Left cardiac atrium (tissue), 4 donors: ENCODE measurements at regions not wholly inside any gene's neighbourhood (a gene's known extent, or its start where the extent isn't known, plus 50 kb on each side); places are given as distances from the start of the nearest gene placed in this dataset.

Experiments used
- ATAC-seq, 2 donors: fragments of 200-7000 bp; cut with Tn5 transposase; one replicate each; pipeline ENCODE4 v1.9.1; 2020; ENCODE audit warnings: mild to moderate bottlenecking in 2 of 2, moderate library complexity in 2 of 2
- DNase-seq: peaks from one replicate; pipeline ENCODE4 v3.0.0-alpha.2; 2020
- intact Hi-C, 2 donors: fragments of 100-400 bp; cut with DNase I; formaldehyde crosslinking; loops; one replicate each; pipeline versions ENCODE4 v1.14.1 to v1.15.1; 2022 to 2023
- donor health status: DM: no; HTN: yes; CAD: no.
- donor health status: DM: no; HTN: yes; CAD: no; lungs with severe emphysema.
- donor health status: DM: yes; HTN: yes; CAD: no.
- donor health status: Dilated cardiomyopathy.

GRCh38 chr12:107955966-107956643, 173.0 kb upstream of the WSCD2 start:
- ATAC-seq: no peak
- intact Hi-C loops: no loop called here

DNA sequence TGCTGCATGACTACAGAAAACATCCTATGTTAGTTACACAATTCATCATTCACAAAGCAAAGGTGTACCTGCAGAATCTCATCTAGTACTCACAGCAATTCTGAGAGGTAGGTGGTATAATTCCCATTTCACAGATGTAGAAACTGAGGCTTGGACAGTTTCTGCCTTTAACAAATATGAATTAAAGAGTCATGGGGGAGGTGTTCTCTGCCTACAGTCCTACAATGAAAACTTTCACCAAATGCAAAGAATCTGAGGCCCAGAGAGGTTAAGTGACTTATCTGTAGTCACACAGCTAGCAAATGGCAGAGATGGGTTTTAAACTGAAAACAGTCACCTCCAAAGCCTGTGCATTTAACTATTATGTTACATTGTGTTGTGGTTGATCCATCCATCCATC, 171.6 kb upstream of the WSCD2 start:
- DNase-seq (no peak), ATAC-seq (no peak)
- intact Hi-C loops: no loop called here

More at GRCh38 chr12:107955966-107956643, 173.0 kb upstream of the WSCD2 start:
- no peak for DNase-seq

- intact Hi-C loops: no loop called here
- no peak for DNase-seq
Observed at GRCh38 chr12:107963635-107964034, 165.5 kb upstream of the WSCD2 start.

GRCh38 chr12:107967170-107967569, 161.9 kb upstream of the WSCD2 start:
- DNase-seq: no peak
- no peak for ATAC-seq
- intact Hi-C loops: no loop called here

More at GRCh38 chr12:107963635-107964034, 165.5 kb upstream of the WSCD2 start:
- ATAC-seq: no peak

DNA sequence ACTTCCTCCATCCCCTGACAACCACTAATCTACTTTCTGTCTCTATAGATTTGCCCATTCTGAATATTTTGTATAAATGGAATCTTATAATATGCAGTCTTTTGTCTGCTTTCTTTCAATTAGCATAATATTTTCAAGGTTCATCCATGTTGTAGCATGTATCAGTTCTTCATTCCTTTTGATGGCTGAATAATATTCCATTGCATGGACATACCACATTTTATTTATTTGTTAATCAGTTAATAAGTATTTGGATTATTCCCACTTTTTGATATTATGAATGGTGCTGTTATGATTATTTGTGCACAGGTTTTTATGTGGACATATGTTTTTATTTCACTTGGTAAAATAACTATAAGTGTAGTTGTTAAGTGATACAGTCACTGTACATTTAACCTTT, 155.1 kb upstream of the WSCD2 start:
- DNase-seq (no peak), ATAC-seq (no peak)
- intact Hi-C loops: no loop called here

GRCh38 chr12:107976331-107976730, 152.8 kb upstream of the WSCD2 start:
- ATAC-seq (no peak), DNase-seq (no peak)
- intact Hi-C loops: no loop called here

GRCh38 chr12:107978201-107978600, 150.9 kb upstream of the WSCD2 start:
- intact Hi-C loops: no loop called here

GRCh38 chr12:107978641-107979040, 150.4 kb upstream of the WSCD2 start:
- intact Hi-C loops: no loop called here
- ATAC-seq: no peak
- no peak for DNase-seq

More at GRCh38 chr12:107978201-107978600, 150.9 kb upstream of the WSCD2 start:
- ATAC-seq (no peak), DNase-seq (no peak)

- intact Hi-C loops: no loop called here
- DNase-seq (no peak), ATAC-seq (no peak)
Observed at GRCh38 chr12:107983756-107984472, 145.2 kb upstream of the WSCD2 start.

DNA sequence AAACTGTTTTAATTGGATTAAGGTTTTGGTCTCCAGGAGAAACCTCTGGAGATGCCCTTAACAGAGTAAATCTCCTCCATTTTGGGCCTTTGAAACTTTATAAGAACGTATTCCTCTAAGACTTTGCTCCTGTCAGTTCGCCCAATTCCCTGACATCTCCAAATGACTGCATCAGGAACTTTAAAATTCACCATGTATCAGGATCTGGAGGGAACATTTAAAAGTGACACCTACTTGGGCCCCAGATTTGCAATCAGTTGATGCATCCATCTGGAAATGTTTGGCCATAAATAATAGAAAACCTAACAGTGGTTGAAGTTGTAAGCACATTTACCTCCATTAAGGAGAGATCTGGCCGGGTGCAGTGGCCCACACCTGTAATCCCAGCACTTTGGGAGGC, 144.1 kb upstream of the WSCD2 start:
- ATAC-seq (no peak), DNase-seq (no peak)
- intact Hi-C loops: loop anchor here in 1 of 2 donors (5.0 kb wide), 1 partner anchor 527 kb away; no protein-coding TSS in a partner anchor

DNA sequence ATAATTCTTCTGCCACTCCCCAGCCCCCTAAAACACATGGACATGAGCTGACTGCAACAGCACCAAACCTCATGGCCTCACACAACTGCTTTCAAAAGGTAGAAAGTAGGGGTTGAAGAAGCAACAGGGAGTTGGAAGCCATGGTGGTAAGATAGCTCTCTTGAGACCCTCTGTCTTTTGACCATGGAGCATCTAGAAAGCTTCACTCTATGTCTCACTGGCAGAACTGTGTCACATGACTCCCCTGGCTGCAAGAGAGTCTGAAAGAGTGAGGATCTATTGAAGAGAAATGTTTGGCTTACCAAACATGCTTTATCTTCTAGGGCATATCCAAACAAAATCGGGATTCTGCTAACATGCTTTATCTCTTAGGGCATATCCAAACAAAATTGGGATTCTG, 142.9 kb upstream of the WSCD2 start:
- intact Hi-C loops: loop anchor here in 1 of 2 donors (5.0 kb wide), 1 partner anchor 526 kb away; no protein-coding TSS in a partner anchor
- ATAC-seq: no peak
- no peak for DNase-seq

DNA sequence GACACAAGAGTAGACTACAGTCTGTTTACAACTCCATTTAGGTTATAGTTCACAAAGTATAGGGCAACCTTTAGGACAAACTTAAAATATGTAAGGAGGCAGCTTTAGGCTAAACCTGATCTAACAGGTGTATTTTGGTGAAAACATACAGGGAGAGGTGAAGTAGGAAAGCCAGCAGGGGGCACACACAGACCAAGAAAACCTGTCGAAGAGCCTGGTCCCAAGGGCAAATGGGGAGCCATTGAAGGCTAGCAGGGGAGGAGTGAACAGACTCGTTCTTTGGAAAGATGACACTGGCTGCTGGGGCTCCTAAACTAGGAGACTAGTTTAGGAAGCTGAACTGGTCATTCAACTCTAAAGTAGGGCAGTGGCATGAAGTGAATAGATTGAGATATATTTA, 138.8 kb upstream of the WSCD2 start:
- intact Hi-C loops: loop anchor here in 1 of 2 donors (5.0 kb wide), 1 partner anchor 202 kb away; no protein-coding TSS in a partner anchor
- DNase-seq: no peak
- ATAC-seq: no peak

DNA sequence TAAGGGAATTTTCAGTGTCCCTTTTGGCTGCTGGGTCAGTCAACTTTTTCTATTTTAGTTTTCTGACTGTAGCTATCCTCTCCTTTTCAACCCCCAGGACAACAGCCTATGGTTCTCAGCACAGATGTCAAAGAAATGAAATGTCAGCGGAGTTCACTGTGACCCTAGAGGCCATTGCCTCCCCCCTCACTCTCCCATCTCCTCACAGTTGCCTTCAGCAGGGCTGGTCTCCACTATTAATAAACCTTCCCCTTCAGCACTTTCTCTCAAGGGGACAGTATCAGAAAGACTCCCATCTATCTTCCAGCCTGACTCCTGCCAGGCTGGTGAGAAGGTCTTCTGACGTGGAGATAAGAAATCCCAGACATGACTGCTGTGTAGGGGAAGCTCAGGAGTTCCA, 137.1 kb upstream of the WSCD2 start:
- no peak for DNase-seq
- no peak for ATAC-seq
- intact Hi-C loops: loop anchor here in 1 of 2 donors (5.0 kb wide), 1 partner anchor 200 kb away; no protein-coding TSS in a partner anchor

GRCh38 chr12:107992870-107993451, 136.1 kb upstream of the WSCD2 start:
- no peak for ATAC-seq
- no peak for DNase-seq
- intact Hi-C loops: loop anchor here in 1 of 2 donors (5.0 kb wide), 1 partner anchor 199 kb away; no protein-coding TSS in a partner anchor

- intact Hi-C loops: no loop called here
- ATAC-seq: no peak
- no peak for DNase-seq
Observed at GRCh38 chr12:107998863-107999262, 130.2 kb upstream of the WSCD2 start.

DNA sequence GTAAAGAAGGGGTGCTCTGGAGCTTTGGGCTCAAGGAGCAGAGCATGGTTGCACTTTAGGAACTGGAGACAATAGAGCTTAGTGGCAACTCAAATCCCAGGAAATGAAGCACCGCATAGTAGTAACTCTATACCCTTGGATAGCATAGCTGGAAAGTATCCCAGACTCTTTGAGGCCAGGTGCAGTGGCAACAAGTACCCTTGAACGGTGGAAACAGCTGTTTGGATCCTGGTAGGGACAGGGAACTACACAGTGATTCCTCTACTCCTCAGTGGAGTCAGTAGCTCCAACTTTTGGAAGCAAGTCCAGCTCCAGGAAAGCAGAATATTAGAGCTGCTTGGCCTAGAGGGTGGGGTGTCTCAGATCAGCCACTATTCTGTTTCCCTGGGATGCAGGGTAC, 129.0 kb upstream of the WSCD2 start:
- DNase-seq: no peak
- intact Hi-C loops: no loop called here
- no peak for ATAC-seq

DNA sequence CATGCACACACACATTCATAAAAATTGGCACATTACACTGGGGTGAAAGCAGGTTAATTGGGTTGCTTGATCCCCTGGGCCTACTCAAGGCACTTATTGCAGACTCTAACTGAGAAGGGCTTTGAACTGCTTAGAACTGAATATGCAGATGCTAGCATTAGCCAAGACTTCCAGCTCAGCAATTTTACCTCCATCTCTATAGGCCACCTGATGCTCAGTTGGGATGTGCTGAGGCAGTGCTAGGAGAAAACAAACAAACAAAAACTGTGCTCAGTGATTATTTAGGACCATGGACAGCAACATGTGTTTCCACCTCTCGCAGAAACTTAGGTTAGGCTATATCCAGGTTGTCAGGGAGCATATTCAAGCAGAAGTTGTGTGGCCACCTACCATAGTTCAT, 124.8 kb upstream of the WSCD2 start:
- ATAC-seq (no peak), DNase-seq (no peak)
- intact Hi-C loops: no loop called here

- intact Hi-C loops: no loop called here
- ATAC-seq (no peak), DNase-seq (no peak)
Observed at GRCh38 chr12:108008163-108008905, 120.8 kb upstream of the WSCD2 start.

- ATAC-seq (no peak), DNase-seq (no peak)
- intact Hi-C loops: no loop called here
Observed at GRCh38 chr12:108009442-108010070, 119.5 kb upstream of the WSCD2 start.
